GM12874 (cell line): ENCODE measurements at regions not wholly inside any gene's neighbourhood (a gene's known extent, or its start where the extent isn't known, plus 50 kb on each side); places are given as distances from the start of the nearest gene placed in this dataset.

ENCODE experiments used
- TF ChIP-seq, protein P1 (sequence below): IDR thresholded peaks from 2 replicates; pipeline ENCODE4 v1.5.1; 2011; ENCODE audit warnings: low read depth, mild to moderate bottlenecking, control low read depth, low read length, moderate library complexity; ENCODE audit not compliant: insufficient read depth

DNA sequence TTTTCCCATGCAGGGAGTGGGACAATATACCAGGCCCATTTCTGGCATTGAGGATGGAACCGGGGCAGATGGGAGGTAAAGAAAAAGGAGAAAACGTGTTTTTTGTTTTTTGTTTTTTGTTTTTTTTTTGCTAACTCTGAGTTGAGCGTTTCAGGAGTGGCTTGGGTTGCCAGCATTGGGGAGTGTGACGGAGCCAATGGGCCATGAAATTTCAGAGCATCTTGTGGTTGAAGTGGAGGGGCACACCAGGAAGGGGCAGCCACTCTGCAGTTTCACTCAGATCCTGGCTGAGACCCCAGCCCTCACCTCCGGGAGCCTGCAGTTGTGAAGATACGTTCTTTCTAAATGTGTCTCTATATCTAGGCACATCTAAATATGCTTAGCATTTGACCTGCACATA, 240.5 kb downstream of the TLE3 start:
- TF ChIP-seq, protein P1, sequence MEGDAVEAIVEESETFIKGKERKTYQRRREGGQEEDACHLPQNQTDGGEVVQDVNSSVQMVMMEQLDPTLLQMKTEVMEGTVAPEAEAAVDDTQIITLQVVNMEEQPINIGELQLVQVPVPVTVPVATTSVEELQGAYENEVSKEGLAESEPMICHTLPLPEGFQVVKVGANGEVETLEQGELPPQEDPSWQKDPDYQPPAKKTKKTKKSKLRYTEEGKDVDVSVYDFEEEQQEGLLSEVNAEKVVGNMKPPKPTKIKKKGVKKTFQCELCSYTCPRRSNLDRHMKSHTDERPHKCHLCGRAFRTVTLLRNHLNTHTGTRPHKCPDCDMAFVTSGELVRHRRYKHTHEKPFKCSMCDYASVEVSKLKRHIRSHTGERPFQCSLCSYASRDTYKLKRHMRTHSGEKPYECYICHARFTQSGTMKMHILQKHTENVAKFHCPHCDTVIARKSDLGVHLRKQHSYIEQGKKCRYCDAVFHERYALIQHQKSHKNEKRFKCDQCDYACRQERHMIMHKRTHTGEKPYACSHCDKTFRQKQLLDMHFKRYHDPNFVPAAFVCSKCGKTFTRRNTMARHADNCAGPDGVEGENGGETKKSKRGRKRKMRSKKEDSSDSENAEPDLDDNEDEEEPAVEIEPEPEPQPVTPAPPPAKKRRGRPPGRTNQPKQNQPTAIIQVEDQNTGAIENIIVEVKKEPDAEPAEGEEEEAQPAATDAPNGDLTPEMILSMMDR: no peak

DNA sequence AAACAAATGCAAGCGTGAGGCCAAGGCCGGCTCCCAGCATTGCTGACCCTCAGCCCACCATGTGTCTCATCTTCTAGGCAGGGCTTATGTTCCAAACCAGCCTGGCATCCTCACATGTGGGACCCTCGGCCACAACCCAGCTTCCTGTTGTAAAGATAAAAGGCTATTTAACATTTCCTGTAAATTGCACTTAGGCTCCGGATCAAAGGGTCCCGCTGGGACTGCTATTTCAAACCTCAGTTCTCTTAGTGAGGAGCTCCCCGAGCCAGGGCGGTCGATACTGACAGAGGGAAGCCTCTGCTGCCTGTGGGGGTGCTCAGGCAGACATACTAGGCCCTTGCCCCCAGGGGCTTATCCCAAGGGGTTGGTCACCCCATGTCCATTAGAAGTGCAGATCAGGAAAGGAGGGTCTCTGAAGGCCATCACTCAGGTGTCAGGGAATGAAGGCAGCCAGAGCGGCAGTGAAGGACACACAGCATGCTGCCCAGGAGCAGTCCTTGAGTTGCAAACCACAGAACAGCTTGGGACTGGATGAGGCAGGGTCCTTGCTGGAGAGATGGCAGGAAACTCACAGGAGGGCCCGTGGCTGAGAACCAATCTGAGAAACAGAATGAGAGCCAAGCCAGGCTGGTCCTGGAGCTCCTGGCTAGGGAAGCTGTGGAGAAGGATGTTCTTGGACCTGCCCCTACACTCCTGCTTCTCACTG, 239.9 kb downstream of the TLE3 start:
- TF ChIP-seq, protein P1: no peak

DNA sequence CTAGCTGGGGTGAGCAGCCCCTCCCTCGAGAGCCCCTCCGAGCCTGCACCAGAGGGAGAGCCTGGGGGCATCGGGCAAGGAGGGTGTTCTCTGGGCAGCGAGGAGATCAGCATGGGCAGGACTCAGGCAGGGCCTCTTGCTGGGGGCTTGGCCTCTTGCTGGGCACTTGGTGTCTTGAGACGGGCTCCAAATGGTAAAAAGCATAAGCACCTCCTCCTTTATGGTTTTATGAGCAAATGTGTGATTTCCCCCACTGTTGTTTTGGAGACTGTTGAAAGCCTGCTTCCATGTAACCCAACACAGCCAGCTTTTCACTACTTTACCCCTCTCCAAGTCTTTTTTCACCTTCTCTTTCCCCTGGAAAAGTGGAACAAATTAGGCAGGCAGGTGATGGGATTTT, 239.3 kb downstream of the TLE3 start:
- TF ChIP-seq, protein P1: no peak

DNA sequence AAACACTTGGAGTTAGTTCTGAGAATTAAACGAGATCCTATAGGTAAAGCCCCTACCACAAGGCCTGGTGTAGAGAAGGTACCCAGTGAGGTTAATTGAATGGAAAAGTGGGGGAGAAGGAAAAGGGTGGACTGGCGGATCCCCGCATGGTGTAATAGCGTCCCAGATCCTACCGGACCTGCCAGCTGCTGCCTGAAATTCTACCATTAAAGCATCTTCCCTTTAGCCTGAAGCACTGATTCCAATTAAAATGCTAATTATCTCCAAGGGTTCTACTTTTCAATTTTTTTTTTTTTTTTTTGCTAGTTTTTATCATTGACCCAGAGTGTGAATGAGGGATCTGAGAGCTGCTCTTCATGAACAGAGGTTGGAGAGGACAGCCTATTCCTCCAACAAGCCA, 237.9 kb downstream of the TLE3 start:
- TF ChIP-seq, protein P1: no peak

DNA sequence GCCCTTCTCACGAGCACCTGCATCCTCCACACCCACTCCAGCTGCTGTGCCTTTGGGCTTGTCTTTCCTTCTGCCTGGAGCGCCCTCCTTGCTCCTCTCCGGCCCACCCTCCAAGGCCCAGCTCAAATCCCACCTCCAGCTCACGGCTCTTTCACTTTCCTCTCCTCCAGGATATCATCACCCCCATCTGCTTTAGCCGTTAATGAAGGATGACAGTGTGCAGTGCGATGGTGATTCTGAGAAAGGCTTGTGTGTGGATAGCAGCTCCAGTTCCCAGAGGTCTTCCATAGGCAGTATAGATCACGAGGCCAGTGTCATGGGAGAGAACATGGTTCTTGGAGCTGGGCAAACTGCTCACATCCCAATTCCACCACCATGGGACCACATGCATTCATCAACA, 237.4 kb downstream of the TLE3 start:
- TF ChIP-seq, protein P1: no peak

DNA sequence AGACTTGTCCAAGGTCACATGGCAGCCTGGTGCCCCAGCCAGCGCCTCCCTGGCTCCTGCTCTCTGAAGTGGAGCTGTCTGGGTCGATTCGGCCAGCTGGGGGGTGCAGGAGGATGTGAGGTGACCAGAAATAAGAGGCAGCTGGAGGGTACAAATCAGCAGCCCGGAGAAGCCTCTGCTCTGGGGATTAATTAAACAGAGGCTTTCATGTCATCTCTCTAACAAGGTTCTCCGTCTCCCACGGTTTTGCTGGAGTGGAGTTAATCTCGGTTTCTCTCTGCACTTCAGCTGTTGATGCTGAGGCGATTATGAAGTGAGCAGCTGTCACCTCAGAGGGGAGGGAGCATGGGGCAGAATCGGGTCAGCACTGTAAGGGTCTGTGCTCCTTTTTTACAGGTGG, 236.8 kb downstream of the TLE3 start:
- TF ChIP-seq, protein P1: no peak

DNA sequence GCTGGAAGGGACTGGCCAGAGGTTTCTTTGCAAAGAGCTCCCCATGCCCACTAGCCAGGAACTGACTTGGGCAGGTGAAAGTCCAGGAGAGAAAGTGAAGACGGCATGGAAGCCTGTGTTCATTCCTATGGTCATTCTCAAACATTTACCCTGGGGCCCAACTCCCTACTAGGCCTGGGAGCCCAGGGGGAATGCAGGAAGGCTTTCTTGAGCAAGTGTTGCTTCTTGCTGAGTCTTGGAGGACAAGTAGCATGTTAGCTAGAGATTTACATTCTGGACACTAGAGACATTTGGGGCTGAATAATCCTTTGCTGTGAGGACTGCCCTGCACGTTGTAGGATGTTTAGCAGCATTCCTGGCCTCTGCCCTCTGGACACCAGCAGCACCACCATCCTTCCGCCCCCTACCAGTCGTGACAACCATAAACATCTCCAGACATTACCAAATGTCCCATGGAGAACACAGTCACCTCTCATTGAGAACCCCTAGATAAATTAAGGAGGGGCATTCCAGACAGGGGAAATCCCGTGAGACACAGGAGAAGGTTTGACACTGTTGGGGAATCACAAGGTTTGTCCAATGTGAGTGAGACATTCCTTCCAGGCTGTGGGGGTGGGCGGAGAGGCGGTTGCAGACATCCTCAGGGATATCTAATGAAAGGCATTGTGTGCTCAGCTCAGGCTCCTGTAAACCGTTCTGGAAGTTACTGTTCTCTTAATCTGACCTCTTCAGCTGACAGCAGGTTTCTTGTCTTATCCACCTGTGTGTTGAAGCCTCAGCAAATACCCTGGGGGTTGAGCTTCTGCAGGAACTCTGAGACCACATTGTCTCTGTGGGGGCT, 236.2 kb downstream of the TLE3 start:
- TF ChIP-seq, protein P1: no peak
